Osteoblast (primary cell): ENCODE measurements at regions not wholly inside any gene's neighbourhood (a gene's known extent, or its start where the extent isn't known, plus 50 kb on each side); places are given as distances from the start of the nearest gene placed in this dataset.
"Not testable (repeated sequence)": the region's sequence is repeated elsewhere in the genome, so short reads cannot be mapped to it uniquely, and the experiment has no call there.

Experiments used
- DNase-seq: peaks from one replicate; pipeline ENCODE4 v3.0.0; 2011; ENCODE audit warnings: low spot score, mixed read lengths; ENCODE audit not compliant: insufficient read length; ENCODE audit errors: missing footprints
- H2AFZ ChIP-seq: 2 replicates; pipeline ENCODE4 v1.6.0; 2011; ENCODE audit warnings: mild to moderate bottlenecking, low read length
- H3K27ac ChIP-seq: 2 replicates; pipeline ENCODE4 v1.5.1; 2011; ENCODE audit warnings: mild to moderate bottlenecking, low read depth, low read length, moderate library complexity
- H3K27me3 ChIP-seq: 2 replicates; pipeline ENCODE4 v1.6.0; 2012; ENCODE audit warnings: mild to moderate bottlenecking, control low read depth, inconsistent platforms, low read length, moderate library complexity; ENCODE audit not compliant: insufficient read depth
- H3K36me3 ChIP-seq: 2 replicates; pipeline ENCODE4 v1.5.1; 2011; ENCODE audit warnings: mild to moderate bottlenecking, low read length, control low read depth, moderate library complexity; ENCODE audit not compliant: insufficient read depth
- H3K4me1 ChIP-seq: 2 replicates; pipeline ENCODE4 v1.5.1; 2011; ENCODE audit warnings: mild to moderate bottlenecking, low read length, control low read depth, moderate library complexity; ENCODE audit not compliant: insufficient read depth
- H3K4me2 ChIP-seq: 2 replicates; pipeline ENCODE4 v1.6.0; 2011; ENCODE audit warnings: mild to moderate bottlenecking, low read length; ENCODE audit not compliant: insufficient read depth
- H3K4me3 ChIP-seq: fragments of 200-600 bp; sonication (generic); 3 replicates; pipeline ENCODE4 v1.5.1; 2012; ENCODE audit warnings: mild to moderate bottlenecking, low read length, inconsistent platforms; ENCODE audit not compliant: insufficient read depth
- H3K79me2 ChIP-seq: 2 replicates; pipeline ENCODE4 v1.6.0; 2012; ENCODE audit warnings: mild to moderate bottlenecking, low read length, control low read depth, inconsistent platforms; ENCODE audit not compliant: insufficient read depth
- H3K9me3 ChIP-seq: 2 replicates; pipeline ENCODE4 v1.5.1; 2011; ENCODE audit warnings: low read depth, low read length, control low read depth
- H4K20me1 ChIP-seq: 2 replicates; pipeline ENCODE4 v1.6.0; 2012; ENCODE audit warnings: mild to moderate bottlenecking, low read length, control low read depth; ENCODE audit not compliant: insufficient read depth
- CTCF ChIP-seq: IDR thresholded peaks from 2 replicates; pipeline ENCODE4 v1.5.1; 2011; ENCODE audit warnings: mild to moderate bottlenecking, low read depth, low read length, moderate library complexity; ENCODE audit errors: extremely low read depth

- not testable (repeated sequence) for H2AFZ ChIP-seq, H3K36me3 ChIP-seq, DNase-seq, H3K9me3 ChIP-seq, H4K20me1 ChIP-seq, H3K27ac ChIP-seq, H3K4me1 ChIP-seq, H3K4me2 ChIP-seq, H3K4me3 ChIP-seq, H3K27me3 ChIP-seq, H3K79me2 ChIP-seq
Observed at GRCh38 chr13:52565324-52565723, 76.9 kb upstream of the HNRNPA1L2 start.

GRCh38 chr13:52569904-52570602 is 72.2 kb upstream of the HNRNPA1L2 start:
- H3K4me2 ChIP-seq, result peak overlapping the region; percentile 28
- H3K79me2 ChIP-seq, H3K4me1 ChIP-seq, H3K9me3 ChIP-seq, H3K27ac ChIP-seq, H3K36me3 ChIP-seq, DNase-seq, H3K27me3 ChIP-seq, H4K20me1 ChIP-seq, H3K4me3 ChIP-seq, H2AFZ ChIP-seq: not testable (repeated sequence)
- peak; percentile 6 for TF ChIP-seq CTCF

- not testable (repeated sequence) for H3K27ac ChIP-seq, H3K27me3 ChIP-seq, H3K4me3 ChIP-seq, H3K79me2 ChIP-seq, H3K36me3 ChIP-seq, DNase-seq, H4K20me1 ChIP-seq, H2AFZ ChIP-seq, H3K4me1 ChIP-seq, H3K4me2 ChIP-seq, H3K9me3 ChIP-seq
Observed at GRCh38 chr13:52571163-52571562, 71.1 kb upstream of the HNRNPA1L2 start.

- not testable (repeated sequence) for H3K9me3 ChIP-seq, H3K27ac ChIP-seq, H3K4me3 ChIP-seq, H3K4me2 ChIP-seq, DNase-seq, H3K79me2 ChIP-seq, H3K4me1 ChIP-seq, H2AFZ ChIP-seq, H4K20me1 ChIP-seq, H3K36me3 ChIP-seq, H3K27me3 ChIP-seq
Observed at GRCh38 chr13:52582962-52583361, 59.3 kb upstream of the HNRNPA1L2 start.
